AG09309 (cell line): ENCODE measurements at regions not wholly inside any gene's neighbourhood (a gene's known extent, or its start where the extent isn't known, plus 50 kb on each side); places are given as distances from the start of the nearest gene placed in this dataset.

ENCODE experiments used
- DNase-seq: peaks from one replicate; pipeline ENCODE4 v3.0.0-alpha.2; 2010; ENCODE audit warnings: low read depth
- H3K4me3 ChIP-seq: 2 replicates; pipeline ENCODE4 v1.5.1; 2011; ENCODE audit warnings: mild to moderate bottlenecking, low read depth, low read length, moderate library complexity; ENCODE audit not compliant: control insufficient read depth
- TF ChIP-seq, protein P1 (sequence below): IDR thresholded peaks from 2 replicates; pipeline ENCODE4 v1.5.1; 2011; ENCODE audit warnings: mild to moderate bottlenecking, low read depth, low read length, inconsistent platforms; ENCODE audit not compliant: insufficient read depth, control insufficient read depth; ENCODE audit errors: missing control alignments

DNA sequence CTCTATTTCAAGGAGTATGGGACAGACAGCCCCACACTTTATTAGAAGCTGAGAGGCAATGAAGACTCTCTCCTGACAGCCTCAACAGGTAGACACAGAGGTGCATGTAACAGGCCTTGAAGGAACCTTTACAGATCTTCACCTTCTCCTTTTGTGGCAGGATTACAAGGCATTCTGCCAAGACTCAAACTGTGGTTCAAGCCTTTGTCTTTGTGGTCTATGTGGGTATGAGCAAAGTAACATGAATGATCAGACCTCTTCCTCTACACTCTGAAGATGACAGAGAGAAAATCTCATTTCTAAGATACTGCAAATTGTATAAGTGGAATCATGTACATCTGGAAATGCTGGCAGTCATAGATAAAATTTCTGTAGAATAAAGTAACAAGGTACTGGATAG lies 346.9 kb downstream of the CDH9 start:
- no peak for DNase-seq
- TF ChIP-seq, protein P1, sequence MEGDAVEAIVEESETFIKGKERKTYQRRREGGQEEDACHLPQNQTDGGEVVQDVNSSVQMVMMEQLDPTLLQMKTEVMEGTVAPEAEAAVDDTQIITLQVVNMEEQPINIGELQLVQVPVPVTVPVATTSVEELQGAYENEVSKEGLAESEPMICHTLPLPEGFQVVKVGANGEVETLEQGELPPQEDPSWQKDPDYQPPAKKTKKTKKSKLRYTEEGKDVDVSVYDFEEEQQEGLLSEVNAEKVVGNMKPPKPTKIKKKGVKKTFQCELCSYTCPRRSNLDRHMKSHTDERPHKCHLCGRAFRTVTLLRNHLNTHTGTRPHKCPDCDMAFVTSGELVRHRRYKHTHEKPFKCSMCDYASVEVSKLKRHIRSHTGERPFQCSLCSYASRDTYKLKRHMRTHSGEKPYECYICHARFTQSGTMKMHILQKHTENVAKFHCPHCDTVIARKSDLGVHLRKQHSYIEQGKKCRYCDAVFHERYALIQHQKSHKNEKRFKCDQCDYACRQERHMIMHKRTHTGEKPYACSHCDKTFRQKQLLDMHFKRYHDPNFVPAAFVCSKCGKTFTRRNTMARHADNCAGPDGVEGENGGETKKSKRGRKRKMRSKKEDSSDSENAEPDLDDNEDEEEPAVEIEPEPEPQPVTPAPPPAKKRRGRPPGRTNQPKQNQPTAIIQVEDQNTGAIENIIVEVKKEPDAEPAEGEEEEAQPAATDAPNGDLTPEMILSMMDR: no peak

GRCh38 chr5:26690511-26690910 lies 347.9 kb downstream of the CDH9 start:
- no peak for DNase-seq
- TF ChIP-seq, protein P1: no peak
- no peak overlapping the region for H3K4me3 ChIP-seq

More for the DNA sequence above, 346.9 kb downstream of the CDH9 start:
- no peak overlapping the region for H3K4me3 ChIP-seq

DNA sequence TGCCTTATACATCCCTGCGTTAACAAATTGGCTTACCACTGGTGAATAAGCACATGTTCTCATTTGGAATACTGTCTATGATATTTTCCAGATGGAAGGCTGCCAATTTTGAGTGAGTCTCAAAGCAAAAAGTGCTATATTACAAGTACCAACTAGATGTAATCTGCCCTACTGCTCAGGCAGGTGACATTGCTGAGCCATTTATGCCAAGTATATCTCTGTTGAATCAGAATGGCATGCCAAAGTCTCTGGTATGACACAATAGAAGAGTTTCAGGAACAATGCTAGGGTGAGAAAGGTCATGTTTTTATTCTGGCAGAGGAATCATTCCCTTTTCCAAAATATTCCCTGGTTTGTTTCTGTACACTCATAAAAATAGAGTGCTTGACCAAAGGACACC lies 356.5 kb downstream of the CDH9 start:
- no peak for DNase-seq
- TF ChIP-seq, protein P1: no peak
- no peak overlapping the region for H3K4me3 ChIP-seq

- DNase-seq: no peak
- TF ChIP-seq, protein P1: no peak
- H3K4me3 ChIP-seq: no peak overlapping the region
Measured at GRCh38 chr5:26674846-26675245, 363.5 kb downstream of the CDH9 start.

- TF ChIP-seq, protein P1: no peak
- no peak for DNase-seq
- no peak overlapping the region for H3K4me3 ChIP-seq
Measured at GRCh38 chr5:26669523-26669922, 368.9 kb downstream of the CDH9 start.

GRCh38 chr5:26669031-26669430 lies 369.4 kb downstream of the CDH9 start:
- H3K4me3 ChIP-seq: no peak overlapping the region
- TF ChIP-seq, protein P1: no peak
- DNase-seq: no peak

DNA sequence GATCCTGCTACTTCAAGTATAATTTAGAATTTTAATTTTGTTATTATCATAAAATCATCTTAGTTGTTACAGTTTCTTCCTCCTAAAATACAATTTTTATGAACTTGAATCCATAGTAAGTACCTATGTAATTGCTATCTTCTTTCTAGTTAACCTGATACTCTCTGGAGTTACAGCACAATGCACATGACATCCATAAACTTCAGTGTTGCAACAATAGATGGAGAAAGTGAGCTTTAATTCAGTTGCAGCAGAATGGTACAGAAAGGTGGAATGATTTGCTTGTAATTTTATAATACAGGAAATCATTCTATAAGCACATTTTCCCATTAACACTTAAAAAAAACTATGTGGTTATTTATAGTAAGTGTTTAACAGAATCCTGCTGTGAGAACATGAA lies 372.0 kb downstream of the CDH9 start:
- no peak for DNase-seq
- TF ChIP-seq, protein P1: no peak
- H3K4me3 ChIP-seq: no peak overlapping the region
